ENCODE measurements at regions not wholly inside any gene's neighbourhood (a gene's known extent, or its start where the extent isn't known, plus 50 kb on each side); places are given as distances from the start of the nearest gene placed in this dataset.
"Not testable (repeated sequence)": the region's sequence is repeated elsewhere in the genome, so short reads cannot be mapped to it uniquely, and the experiment has no call there.

GRCh38 chr2:210861038-210861665, 304.8 kb downstream of the CPS1 start:
- no peak for DNase-seq (ENCODE audit: low spot score)

DNA sequence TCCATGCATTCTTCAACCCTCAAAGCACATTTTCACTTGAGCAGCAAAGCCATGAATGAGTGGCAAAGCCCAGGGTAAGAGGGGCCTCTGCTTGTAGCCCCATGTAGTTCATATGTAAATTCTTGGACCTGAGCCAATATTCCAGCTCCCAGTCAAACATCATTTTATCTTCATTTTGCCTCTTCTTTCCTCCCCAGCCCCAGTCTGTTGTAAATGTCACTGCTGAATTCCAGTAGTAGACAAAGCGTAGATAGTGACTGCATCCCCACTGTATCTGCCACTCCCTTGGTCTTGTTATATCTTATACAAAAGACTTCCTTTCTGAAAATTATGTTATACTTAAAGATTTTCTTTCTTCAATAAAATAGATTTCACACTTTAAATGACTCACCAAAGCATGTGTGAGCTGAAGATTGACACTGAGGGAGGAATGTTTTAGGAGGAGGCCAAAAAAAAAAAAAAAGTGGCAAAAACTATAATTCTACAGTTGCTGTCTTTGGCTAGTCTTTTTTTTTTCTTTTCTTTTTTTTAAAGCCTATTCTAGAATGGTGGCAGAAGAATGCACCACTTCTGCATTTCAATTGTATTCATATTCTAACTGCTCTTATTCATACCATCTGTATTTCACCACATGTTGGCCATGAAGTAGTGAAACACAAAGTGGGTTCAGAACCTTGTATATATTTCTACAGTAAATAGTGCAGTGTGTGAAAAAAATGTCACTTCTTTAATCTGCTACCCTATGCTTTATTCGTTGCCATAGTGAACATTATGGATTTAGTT, 306.1 kb downstream of the CPS1 start:
- no peak for DNase-seq (ENCODE audit: low spot score)

DNA sequence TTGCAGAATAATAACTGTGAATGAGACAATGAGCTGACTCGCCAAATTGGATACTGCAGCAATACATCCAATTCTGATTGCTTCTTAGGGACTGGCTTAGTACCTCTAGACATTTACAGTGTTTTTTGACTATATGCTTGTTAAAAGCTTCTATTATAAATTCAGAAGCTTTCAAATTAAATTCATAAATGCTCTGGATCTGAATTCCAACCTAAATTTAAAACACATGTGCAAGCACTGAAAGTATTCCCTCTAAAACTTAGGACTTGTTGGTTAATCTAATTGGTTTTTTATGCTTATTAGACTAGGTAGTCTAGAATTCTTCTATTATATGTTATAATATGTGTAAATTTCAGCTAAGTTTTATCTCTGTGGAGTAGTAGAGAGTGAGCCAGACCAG, 306.9 kb downstream of the CPS1 start:
- no peak for DNase-seq (ENCODE audit: low spot score)

DNA sequence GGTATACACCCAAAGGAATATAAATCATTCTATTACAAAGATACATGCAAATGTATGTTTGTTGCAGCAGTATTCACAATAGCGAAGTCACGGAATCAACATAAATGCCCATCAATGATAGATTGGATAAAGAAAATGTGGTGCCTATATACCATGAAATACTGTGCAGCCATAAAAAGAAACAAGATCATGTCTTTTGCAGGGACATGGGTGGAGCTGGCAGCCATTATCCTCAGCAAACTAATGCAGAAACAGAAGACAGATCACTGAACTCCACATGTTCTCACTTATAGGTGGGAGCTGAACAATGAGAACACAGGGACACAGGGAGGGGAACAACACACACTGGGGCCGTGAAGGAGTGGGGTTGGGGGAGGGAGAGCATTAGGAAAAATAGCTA, 315.2 kb downstream of the CPS1 start:
- DNase-seq (ENCODE audit: low spot score): not testable (repeated sequence)

DNA sequence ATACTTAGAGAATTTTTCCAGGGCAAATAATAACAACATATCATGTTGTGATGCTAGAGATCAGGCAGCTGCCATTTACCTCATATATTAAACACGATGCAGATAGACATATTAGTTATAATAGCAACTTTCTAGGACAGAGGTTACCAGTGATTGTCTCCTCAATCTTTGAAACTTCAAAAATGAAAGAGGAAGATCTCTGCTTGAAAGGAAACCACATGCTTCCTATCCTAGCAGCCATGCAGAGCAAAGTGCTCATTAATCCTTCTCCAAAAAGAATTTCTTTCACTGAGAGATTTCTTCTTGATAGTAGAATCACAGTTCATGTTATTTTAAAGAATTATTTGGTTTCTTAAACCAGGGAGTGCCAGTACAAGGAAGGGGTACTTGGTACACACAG, 317.2 kb downstream of the CPS1 start:
- DNase-seq (ENCODE audit: low spot score): no peak

DNA sequence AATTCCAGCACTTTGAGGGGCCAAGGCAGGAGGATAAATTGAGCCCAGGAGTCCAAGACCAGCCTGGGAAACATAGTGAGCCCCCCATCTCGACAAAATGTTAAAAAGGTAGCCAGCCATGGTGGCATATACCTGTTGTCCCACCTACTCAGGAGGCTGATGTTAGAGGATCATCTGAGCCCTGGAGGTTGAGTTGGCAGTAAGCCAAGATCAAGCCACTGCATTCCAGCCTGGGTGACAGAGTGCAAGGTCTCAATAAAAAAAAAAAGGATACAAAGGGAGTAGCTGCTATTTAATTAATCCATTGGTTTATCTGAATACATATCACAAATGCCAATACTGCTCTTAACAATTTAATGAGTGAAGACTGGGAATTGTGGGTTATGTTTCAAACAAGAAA, 327.8 kb downstream of the CPS1 start:
- DNase-seq (ENCODE audit: low spot score): no peak

GRCh38 chr2:210888035-210888434, 331.6 kb downstream of the CPS1 start:
- DNase-seq (ENCODE audit: low spot score): no peak

- DNase-seq (ENCODE audit: low spot score): no peak
Observed at GRCh38 chr2:210895132-210895531, 338.7 kb downstream of the CPS1 start.

GRCh38 chr2:210899131-210899530, 342.7 kb downstream of the CPS1 start:
- no peak for DNase-seq (ENCODE audit: low spot score)

GRCh38 chr2:210901326-210901725, 344.9 kb downstream of the CPS1 start:
- no peak for DNase-seq (ENCODE audit: low spot score)

- no peak for DNase-seq (ENCODE audit: low spot score)
Observed at GRCh38 chr2:210912779-210913178, 356.4 kb downstream of the CPS1 start.

DNA sequence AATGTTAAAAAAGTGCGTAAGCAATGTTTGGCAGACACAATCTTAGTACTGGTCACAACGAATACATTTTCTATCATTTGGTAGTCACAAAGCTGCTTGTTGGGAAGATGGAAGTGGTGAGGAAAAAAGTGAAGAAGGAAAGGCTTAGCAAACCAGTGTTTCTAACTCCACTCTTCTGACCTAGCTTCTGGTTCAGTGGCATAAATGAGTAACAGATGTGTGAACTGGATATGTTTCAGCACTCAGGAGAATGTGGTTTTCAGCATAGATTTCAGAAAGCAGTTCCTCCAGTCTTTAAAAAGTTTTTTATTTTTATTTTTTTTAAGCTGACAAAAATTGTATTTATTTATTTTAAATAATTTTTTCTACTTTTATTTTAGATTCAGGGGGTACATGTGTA, 357.1 kb downstream of the CPS1 start:
- DNase-seq (ENCODE audit: low spot score): peak; percentile 1

DNA sequence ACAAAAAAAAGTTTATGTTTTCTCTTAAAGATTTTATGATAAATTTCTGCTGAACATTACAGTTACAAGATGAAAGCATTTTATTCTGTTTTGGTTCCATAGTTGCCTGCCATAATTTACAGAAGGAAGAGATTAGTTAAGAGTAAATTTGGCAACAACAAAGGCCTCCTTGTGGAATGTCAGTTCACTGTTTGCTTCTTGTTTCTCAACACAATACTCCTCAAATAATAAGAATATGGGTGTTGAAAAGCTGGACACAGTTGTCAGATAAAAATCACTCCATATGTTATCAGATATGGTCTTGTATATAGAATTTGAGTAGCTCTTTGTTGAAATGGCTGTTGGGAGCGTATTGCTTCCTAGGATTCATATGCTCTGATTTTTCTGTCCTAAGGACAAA, 359.5 kb downstream of the CPS1 start:
- DNase-seq (ENCODE audit: low spot score): no peak

GRCh38 chr2:210917465-210917864, 361.1 kb downstream of the CPS1 start:
- no peak for DNase-seq (ENCODE audit: low spot score)

DNA sequence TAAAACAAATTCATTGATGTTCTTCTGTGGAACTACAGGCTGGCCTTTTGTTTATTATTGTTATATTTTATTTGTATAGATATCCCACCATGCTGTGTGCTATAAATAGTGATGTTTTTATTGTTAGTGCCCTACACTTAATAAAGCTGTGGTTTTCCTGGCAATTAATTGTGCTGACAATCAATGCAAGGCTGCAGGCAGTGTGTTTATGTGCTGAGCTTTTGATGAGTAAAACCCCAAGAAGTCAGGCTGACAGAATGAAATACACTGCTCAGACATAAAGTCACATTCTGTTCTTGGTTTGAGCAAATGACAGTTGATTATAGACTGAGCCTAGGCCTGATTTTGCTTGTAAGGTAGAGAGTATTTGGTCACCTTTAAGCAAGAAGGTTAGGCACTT, 362.7 kb downstream of the CPS1 start:
- no peak for DNase-seq (ENCODE audit: low spot score)

- no peak for DNase-seq (ENCODE audit: low spot score)
Observed at GRCh38 chr2:210922419-210922818, 366.0 kb downstream of the CPS1 start.

- no peak for DNase-seq (ENCODE audit: low spot score)
Observed at GRCh38 chr2:210928714-210929113, 372.3 kb downstream of the CPS1 start.

DNA sequence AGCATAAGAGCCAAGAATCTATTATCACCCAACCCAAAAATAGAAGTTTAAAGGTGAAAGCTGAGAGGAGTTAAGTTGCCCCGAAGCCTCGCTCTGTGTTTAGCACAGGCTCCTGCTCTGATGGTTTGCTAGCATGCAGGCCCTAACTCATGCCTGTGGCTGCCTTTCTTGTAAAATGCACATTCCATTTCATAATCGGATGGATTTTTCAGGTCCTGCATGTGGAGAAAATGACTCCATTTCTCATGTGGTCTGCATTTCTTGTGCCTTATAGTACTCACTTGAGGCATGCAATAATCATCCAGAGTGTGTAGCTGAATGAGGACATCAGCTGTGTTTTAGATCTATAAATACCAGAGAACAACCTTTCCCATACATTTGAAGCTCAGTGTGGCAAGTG, 381.8 kb downstream of the CPS1 start:
- DNase-seq (ENCODE audit: low spot score): no peak

- no peak for DNase-seq (ENCODE audit: low spot score)
Observed at GRCh38 chr2:210946395-210946794, 390.0 kb downstream of the CPS1 start.

- DNase-seq (ENCODE audit: low spot score): not testable (repeated sequence)
Observed at GRCh38 chr2:210950434-210951060, 394.1 kb downstream of the CPS1 start.

GRCh38 chr2:210954386-210954907, 398.0 kb downstream of the CPS1 start:
- no peak for DNase-seq (ENCODE audit: low spot score)

- DNase-seq (ENCODE audit: low spot score): no peak
Observed at GRCh38 chr2:210955591-210955990, 399.2 kb downstream of the CPS1 start.

DNA sequence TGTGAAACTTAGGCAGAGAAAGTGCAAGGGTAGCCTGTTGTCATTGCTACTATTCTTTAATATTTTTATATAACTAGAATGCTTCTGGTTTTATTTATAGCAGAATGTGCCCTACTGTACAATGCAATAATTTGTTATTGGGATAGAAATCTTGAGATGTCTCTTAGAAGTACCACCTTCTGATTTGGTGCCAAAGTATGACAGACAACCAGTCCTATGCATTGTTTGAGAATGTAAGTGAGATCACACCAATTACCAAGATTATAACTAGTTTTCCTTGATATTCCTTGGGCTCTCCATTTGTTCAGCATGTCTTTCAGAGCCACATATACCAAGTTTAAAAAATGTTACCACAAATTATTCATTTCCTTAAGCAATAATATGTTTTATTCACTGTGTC, 399.7 kb downstream of the CPS1 start:
- DNase-seq (ENCODE audit: low spot score): no peak
